ENCODE measurements at regions not wholly inside any gene's neighbourhood (a gene's known extent, or its start where the extent isn't known, plus 50 kb on each side); places are given as distances from the start of the nearest gene placed in this dataset.
"Not testable (repeated sequence)": the region's sequence is repeated elsewhere in the genome, so short reads cannot be mapped to it uniquely, and the experiment has no call there.

- DNase-seq (ENCODE audit: insufficient read length, low spot score) (no peak), FAIRE-seq (no peak)
- no peak for TF ChIP-seq CTCF (IDR thresholded peaks at IDR 0.05; ENCODE audit: insufficient read depth, missing control alignments)
Measured at GRCh38 chr5:42235241-42235640, 188.0 kb upstream of the GHR start.

DNA sequence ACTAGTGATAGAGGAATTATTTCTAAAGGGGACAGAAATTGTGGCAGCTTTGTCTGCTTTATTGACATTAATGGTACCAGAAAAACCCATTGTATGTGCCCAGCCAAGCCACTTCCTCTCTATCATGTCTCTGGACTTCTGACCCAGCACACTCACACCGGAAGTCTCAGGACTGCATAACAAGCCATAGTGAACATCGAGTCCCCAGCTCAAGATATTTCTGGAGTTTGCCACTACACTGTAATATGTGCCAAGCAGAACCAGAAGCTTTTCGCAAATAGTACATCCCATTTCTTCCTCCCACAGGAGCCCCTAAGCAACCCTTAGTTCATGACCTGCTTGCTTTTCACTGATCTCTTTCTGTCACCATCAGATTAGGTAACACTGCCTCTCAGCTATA lies 187.4 kb upstream of the GHR start:
- DNase-seq (ENCODE audit: insufficient read length, low spot score) (no peak), FAIRE-seq (no peak)

DNA sequence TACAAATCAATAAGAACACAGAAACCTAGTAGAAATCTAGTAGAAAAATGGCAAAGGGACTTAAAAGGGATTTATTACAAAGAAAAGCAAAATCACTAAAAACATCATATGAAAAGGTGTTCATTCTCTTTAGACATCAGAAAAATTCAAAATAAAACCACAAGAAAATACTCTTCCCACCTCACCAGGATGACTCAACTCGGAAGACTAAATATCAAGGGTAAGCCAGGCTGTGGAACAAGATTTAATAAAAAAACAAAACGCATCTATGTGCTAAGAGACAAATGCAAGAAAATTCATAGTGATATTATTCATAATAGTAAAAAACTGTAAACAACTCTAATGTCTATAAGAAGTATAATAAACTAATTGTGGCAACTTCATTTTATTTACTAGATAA lies 181.6 kb upstream of the GHR start:
- FAIRE-seq (no peak), DNase-seq (ENCODE audit: insufficient read length, low spot score) (no peak)
- no peak for TF ChIP-seq CTCF (IDR thresholded peaks at IDR 0.05; ENCODE audit: insufficient read depth, missing control alignments)

More for the DNA sequence above, 187.4 kb upstream of the GHR start:
- TF ChIP-seq CTCF (IDR thresholded peaks at IDR 0.05; ENCODE audit: insufficient read depth, missing control alignments), result no peak

DNA sequence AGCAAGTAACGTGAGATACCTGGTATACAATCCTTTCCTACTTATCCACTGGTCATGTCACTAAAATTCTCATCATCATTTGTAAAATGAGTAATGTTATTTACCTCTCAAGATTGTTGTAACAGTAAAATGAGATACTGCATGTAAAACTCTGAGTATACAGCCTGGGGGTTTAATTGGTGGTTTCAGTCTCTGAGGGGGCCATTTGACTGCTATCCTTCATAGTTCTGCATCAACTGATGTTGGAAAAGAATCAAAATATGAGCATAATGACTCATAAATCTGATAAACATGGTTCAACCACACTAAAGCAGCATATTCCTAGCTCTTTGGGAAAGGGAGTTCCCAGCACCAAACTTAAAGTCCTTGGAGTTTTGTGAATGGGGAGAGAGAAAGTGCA lies 181.0 kb upstream of the GHR start:
- no peak for DNase-seq (ENCODE audit: insufficient read length, low spot score)
- TF ChIP-seq CTCF (IDR thresholded peaks at IDR 0.05; ENCODE audit: insufficient read depth, missing control alignments), result no peak
- FAIRE-seq, result no peak

DNA sequence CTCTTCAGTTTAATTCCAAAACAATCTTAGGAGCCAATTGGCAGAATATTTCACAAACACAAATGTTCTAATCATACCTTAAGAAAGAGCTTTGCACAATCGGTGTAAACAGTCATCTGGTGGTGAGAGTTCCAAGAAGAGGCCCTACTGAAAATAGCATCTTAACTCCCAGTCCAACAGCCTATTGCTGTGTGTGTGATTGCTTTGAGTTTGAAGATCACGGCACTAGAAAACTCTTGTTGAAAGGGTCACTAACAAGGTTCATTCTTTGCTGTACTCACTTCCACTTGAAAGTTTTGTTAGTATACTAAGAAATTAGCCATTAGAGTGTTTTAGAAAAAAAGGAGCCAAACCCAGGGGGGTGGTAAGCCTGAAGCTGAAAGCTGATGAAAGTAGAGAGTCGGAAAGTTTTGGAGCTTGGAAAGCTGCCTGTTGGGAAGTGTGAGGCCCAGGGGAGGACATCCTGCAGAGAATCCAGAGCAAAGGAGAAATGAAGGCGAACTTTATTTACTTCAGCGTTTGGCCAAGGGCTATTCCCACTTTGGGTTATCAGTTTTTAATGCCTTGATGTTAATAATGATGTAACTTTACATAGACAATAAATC lies 180.3 kb upstream of the GHR start:
- no peak for TF ChIP-seq CTCF (IDR thresholded peaks at IDR 0.05; ENCODE audit: insufficient read depth, missing control alignments)
- DNase-seq (ENCODE audit: insufficient read length, low spot score), result no peak
- FAIRE-seq, result no peak

DNA sequence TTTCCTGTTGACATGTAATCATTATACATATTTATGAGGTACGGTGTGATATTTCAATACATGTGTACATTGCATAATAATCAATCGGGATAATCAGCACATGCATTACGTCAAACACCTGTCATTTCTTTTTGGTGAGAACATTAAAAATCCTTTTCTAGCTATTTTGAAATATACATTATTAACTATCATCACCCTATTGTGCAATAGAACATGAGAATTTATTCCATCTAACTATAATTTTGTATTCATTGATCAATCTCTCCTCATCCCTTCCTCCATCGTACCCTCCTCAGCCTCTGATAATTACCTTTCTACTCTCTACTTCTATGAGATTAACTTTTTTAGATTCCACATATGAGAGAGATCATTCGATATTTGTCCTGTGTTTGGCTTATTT lies 170.9 kb upstream of the GHR start:
- FAIRE-seq (no peak), DNase-seq (ENCODE audit: insufficient read length, low spot score) (no peak)
- no peak for TF ChIP-seq CTCF (IDR thresholded peaks at IDR 0.05; ENCODE audit: insufficient read depth, missing control alignments)

DNA sequence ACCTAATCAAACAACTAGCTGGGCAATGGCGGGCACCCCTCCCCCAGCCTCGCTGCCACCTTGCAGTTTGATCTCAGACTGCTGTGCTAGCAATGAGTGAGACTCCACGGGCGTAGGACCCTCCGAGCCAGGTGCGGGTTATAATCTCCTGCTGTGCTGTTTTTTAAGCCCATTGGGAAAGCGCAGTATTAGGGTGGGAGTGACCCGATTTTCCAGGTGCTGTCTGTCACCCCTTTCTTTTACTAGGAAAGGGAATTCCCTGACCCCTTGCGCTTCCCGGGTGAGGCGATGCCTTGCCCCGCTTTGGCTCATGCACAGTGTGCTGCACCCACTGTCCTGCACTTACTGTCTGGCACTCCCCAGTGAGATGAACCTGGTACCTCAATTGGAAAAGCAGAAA lies 163.3 kb upstream of the GHR start:
- FAIRE-seq; DNase-seq (ENCODE audit: insufficient read length, low spot score): not testable (repeated sequence)

DNA sequence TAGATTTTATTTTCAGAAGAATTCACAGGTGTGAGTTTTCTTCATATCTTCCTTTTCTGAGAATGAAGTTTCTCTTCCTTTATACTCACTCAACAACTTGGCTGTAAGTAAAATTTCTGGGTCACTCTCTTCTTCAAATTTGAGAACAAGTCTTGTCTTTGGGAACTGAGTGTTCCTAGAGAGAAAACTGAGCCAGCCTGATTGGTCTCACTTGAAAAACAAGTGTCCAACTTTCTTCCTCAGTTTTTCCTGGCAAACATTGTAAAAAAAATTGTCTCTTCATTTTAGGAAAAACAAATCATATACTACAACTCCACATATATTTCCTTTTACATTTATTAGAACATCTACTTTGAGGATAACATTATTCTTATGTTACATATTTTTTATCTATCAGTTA lies 156.1 kb upstream of the GHR start:
- no peak for TF ChIP-seq CTCF (IDR thresholded peaks at IDR 0.05; ENCODE audit: insufficient read depth, missing control alignments)
- DNase-seq (ENCODE audit: insufficient read length, low spot score), result no peak
- FAIRE-seq, result no peak

DNA sequence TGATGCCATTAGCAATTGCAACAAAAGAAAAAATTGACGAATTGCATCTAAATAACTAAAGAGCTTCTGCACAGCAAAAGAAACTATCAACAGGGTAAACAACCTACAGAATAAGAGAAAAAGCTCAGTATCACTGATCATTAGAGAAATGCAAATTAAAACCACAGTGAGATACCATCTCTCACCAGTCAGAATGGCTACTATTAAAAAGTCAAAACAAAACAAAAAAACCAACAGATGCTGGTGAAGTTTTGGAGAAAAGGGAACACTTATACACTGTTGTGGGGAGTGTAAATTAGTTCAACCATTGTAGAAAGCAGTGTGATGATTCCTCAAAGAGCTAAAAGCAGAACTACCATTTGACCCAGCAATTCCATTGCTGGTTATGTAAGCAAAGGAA lies 155.1 kb upstream of the GHR start:
- DNase-seq (ENCODE audit: insufficient read length, low spot score); FAIRE-seq: not testable (repeated sequence)
